Calu3 (cell line): ENCODE measurements at regions not wholly inside any gene's neighbourhood (a gene's known extent, or its start where the extent isn't known, plus 50 kb on each side); places are given as distances from the start of the nearest gene placed in this dataset.

Experiments
- BruUV-seq: library from RNA; stranded (reverse); fragments of 400-500 nt; replicated peaks from 2 replicates; lab custom pipeline; 2021; lab: Mats Ljungman, UMichigan
- CTCF ChIA-PET: fragments of 300-600 bp; sonication (Branson Sonifier 250); formaldehyde crosslinking; loops from one replicate; lab custom pipeline; 2022; ENCODE audit warnings: antibody characterized with exemption; lab: Charles Lee
- DNase-seq: peaks from one replicate; pipeline ENCODE4 v3.0.0; 2022
- H3K27ac Mint-ChIP-seq: one replicate; pipeline ENCODE4 v1.8.0; 2022; ENCODE audit warnings: mixed read lengths; ENCODE audit not compliant: unreplicated experiment
- H3K27me3 Mint-ChIP-seq: one replicate; pipeline ENCODE4 v1.8.0; 2022; ENCODE audit warnings: mixed read lengths; ENCODE audit not compliant: unreplicated experiment
- H3K36me3 Mint-ChIP-seq: one replicate; pipeline ENCODE4 v1.8.0; 2022; ENCODE audit warnings: mild to moderate bottlenecking, moderate library complexity, mixed read lengths; ENCODE audit not compliant: insufficient read depth, unreplicated experiment
- H3K4me1 Mint-ChIP-seq: one replicate; pipeline ENCODE4 v1.8.0; 2022; ENCODE audit warnings: mild to moderate bottlenecking, low read depth, mixed read lengths; ENCODE audit not compliant: unreplicated experiment
- H3K4me3 Mint-ChIP-seq: one replicate; pipeline ENCODE4 v1.8.0; 2022; ENCODE audit warnings: mild to moderate bottlenecking, low read depth, moderate library complexity, mixed read lengths; ENCODE audit not compliant: unreplicated experiment
- H3K9me3 Mint-ChIP-seq: one replicate; pipeline ENCODE4 v1.8.0; 2022; ENCODE audit warnings: low read depth, mixed read lengths; ENCODE audit not compliant: unreplicated experiment
- intact Hi-C: fragments of 100-400 bp; cut with micrococcal nuclease; formaldehyde crosslinking; loops from one replicate; pipeline ENCODE4 v1.10.0; 2022; ENCODE audit not compliant: unreplicated experiment
- TF ChIP-seq, protein P1 (sequence below): fragments of 200-600 bp; IDR thresholded peaks from one replicate; pipeline ENCODE4 v1.8.0; 2022; ENCODE audit warnings: antibody characterized with exemption; ENCODE audit not compliant: unreplicated experiment

DNA sequence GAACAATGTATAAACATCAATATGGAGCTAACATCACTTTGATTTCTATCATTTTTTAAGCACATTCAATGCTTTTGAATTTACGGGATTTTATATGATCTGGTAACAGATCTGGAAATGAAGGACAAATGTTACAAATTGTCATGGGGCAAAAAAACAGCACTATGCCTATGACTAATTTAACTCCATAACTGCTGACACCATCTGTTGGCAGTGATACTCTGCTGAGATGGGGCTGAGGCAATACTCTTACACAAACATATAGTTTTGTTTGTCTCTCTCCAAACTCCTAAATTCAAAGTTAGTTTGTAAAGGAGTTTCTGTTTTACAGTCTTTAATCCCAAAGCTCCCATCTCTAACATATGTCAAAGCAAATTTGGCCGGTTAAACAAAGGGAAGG, 132.5 kb upstream of the FER start:
- Mint-ChIP-seq H3K4me1 (peaks cover 2% of the 10 kb centered on the region), H3K9me3 (peaks cover 5% of the 10 kb centered on the region), H3K36me3 (no peaks in the 10 kb centered on the region), H3K4me3 (no peak overlapping the region), H3K27me3 (no peaks in the 10 kb centered on the region), H3K27ac (no peak overlapping the region)
- intact Hi-C loops = no loop called here
- TF ChIP-seq, protein P1, sequence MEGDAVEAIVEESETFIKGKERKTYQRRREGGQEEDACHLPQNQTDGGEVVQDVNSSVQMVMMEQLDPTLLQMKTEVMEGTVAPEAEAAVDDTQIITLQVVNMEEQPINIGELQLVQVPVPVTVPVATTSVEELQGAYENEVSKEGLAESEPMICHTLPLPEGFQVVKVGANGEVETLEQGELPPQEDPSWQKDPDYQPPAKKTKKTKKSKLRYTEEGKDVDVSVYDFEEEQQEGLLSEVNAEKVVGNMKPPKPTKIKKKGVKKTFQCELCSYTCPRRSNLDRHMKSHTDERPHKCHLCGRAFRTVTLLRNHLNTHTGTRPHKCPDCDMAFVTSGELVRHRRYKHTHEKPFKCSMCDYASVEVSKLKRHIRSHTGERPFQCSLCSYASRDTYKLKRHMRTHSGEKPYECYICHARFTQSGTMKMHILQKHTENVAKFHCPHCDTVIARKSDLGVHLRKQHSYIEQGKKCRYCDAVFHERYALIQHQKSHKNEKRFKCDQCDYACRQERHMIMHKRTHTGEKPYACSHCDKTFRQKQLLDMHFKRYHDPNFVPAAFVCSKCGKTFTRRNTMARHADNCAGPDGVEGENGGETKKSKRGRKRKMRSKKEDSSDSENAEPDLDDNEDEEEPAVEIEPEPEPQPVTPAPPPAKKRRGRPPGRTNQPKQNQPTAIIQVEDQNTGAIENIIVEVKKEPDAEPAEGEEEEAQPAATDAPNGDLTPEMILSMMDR = no peak
- BruUV-seq = no TSS peak
- DNase-seq = no peak
- CTCF ChIA-PET = no interaction called here

DNA sequence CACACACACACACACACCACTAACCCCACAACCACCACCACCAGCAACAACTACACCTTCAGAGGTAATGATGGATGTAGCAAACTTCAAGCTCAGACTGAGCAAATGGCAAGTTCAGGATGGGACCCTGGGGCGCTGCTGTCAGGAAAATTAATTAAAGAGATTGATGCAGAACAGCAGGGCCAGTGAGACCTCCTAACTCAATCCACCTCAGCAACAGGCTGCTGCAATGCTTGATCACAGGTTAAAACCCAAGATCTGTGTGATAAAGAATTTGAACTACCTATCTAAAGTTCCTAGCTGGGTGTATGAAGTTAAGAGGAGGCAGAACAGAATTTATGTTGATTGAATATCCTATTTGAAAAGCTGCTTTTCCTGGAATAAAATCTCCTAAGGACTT, 140.3 kb upstream of the FER start:
- no peak for DNase-seq
- BruUV-seq = no TSS peak
- Mint-ChIP-seq H3K27me3 (no peaks in the 10 kb centered on the region), H3K4me1 (no peaks in the 10 kb centered on the region), H3K4me3 (no peak overlapping the region), H3K9me3 (peaks cover 3% of the 10 kb centered on the region), H3K27ac (no peak overlapping the region), H3K36me3 (no peaks in the 10 kb centered on the region)
- CTCF ChIA-PET = no interaction called here
- TF ChIP-seq, protein P1 = no peak
- intact Hi-C loops = no loop called here

DNA sequence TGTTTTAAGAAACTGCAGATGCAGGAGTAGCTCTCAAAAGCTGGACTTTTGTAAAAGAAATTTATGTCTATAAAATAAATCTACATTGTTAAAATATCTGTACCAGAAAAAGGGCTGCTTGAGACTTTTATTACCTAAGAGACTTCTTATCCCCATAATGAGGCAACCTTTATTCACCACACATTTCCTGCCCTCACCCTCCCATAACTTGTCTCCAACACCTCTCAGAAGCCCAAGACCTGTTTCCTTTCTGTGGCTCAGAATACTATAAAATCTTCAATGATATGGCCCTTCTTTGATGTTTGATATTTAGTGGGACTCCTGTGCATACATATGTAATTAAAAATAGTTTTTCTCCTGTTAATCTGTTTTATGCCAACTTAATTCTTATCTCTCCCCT, 141.5 kb upstream of the FER start:
- Mint-ChIP-seq H3K27me3 (no peaks in the 10 kb centered on the region), H3K4me3 (no peak overlapping the region), H3K9me3 (peaks cover 3% of the 10 kb centered on the region), H3K27ac (no peak overlapping the region), H3K36me3 (no peaks in the 10 kb centered on the region), H3K4me1 (no peaks in the 10 kb centered on the region)
- intact Hi-C loops = no loop called here
- CTCF ChIA-PET = no interaction called here
- DNase-seq = no peak
- BruUV-seq = no TSS peak
- TF ChIP-seq, protein P1 = no peak

DNA sequence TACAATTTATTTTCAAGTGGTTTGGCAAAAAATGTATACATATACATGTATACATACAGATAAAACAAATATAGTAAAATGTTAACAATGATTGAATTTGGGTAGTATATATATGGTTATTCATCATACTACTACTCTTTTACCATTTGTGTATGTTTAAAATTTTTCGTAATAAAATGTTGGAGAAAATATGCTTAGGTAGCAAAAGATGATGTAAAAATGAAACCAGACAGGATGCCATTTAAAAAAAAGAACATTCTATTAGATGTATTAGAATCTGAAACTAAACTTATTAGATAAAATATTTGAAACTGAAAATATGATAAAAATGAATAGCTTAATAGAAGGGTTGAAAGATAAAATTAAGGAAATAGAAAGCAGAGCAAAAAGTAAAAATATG, 144.9 kb upstream of the FER start:
- intact Hi-C loops = no loop called here
- Mint-ChIP-seq H3K4me1 (no peaks in the 10 kb centered on the region), H3K27me3 (no peaks in the 10 kb centered on the region), H3K4me3 (no peak overlapping the region), H3K9me3 (no peaks in the 10 kb centered on the region), H3K36me3 (no peaks in the 10 kb centered on the region), H3K27ac (no peak overlapping the region)
- DNase-seq = no peak
- no TSS peak for BruUV-seq
- CTCF ChIA-PET = interaction anchor here (0.6 kb wide), 1 partner anchor 1090 kb away, joined by 5 read pairs; no protein-coding TSS in a partner anchor
- TF ChIP-seq, protein P1 = no peak
